Activated CD8-positive, alpha-beta T cell treated with anti-CD3 and anti-CD28 coated beads for 36 hours (primary cell): ENCODE measurements at regions not wholly inside any gene's neighbourhood (a gene's known extent, or its start where the extent isn't known, plus 50 kb on each side); places are given as distances from the start of the nearest gene placed in this dataset.
"Not testable (repeated sequence)": the region's sequence is repeated elsewhere in the genome, so short reads cannot be mapped to it uniquely, and the experiment has no call there.

Source experiments
- ATAC-seq: fragments of 200-7000 bp; cut with Tn5 transposase; one replicate; pipeline ENCODE4 v1.10.0; 2021; ENCODE audit warnings: mild to moderate bottlenecking, moderate library complexity
- CTCF ChIA-PET: fragments of 350-600 bp; sonication (Branson Sonifier 250); formaldehyde crosslinking; loops from one replicate; lab custom pipeline; 2021; ENCODE audit warnings: antibody characterized with exemption; lab: Charles Lee
- POLR2A ChIA-PET: fragments of 350-600 bp; sonication (Branson Sonifier 250); formaldehyde crosslinking; loops from one replicate; lab custom pipeline; 2021; ENCODE audit warnings: antibody characterized with exemption; lab: Charles Lee
- DNase-seq: peaks from one replicate; pipeline ENCODE4 v3.0.0-alpha.2; 2020
- H3K27ac Mint-ChIP-seq: one replicate; pipeline ENCODE4 v1.8.0; 2021; ENCODE audit warnings: mild to moderate bottlenecking, mixed read lengths
- H3K27me3 Mint-ChIP-seq: one replicate; pipeline ENCODE4 v1.8.0; 2021; ENCODE audit warnings: mixed read lengths
- H3K36me3 Mint-ChIP-seq: one replicate; pipeline ENCODE4 v1.8.0; 2021; ENCODE audit warnings: low read depth, mixed read lengths
- H3K4me1 Mint-ChIP-seq: one replicate; pipeline ENCODE4 v1.8.0; 2021; ENCODE audit warnings: low read depth, mixed read lengths
- H3K4me3 Mint-ChIP-seq: one replicate; pipeline ENCODE4 v1.8.0; 2021; ENCODE audit warnings: mild to moderate bottlenecking, moderate library complexity, mixed read lengths
- H3K9me3 Mint-ChIP-seq: one replicate; pipeline ENCODE4 v1.8.0; 2021; ENCODE audit warnings: mixed read lengths
- intact Hi-C: fragments of 100-400 bp; cut with micrococcal nuclease; formaldehyde crosslinking; loops from one replicate; pipeline ENCODE4 v1.10.0; 2022
- TF ChIP-seq, protein P1 (sequence below): fragments of 200-600 bp; IDR thresholded peaks from one replicate; pipeline ENCODE4 v1.8.0; 2022; ENCODE audit warnings: antibody characterized with exemption, mild to moderate bottlenecking

DNA sequence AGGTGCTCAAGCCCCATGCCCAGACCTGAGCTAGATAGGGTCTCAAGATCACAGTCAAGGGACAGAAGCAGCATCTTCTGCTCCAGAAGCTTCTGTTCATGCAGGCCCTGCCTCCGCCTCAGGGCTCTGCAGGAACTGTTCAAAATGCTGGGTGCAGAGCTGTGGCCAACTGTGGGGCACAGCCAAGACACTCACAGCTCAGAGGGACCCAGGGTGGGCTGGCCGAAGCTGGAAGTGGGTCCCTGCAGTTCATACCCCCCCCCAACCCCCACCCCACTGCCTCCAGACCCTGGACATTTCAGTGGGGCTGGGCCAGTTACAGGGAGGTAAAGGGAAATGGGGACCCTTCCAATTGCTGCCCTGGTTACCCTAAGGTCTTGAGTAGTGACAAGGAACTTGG is 129.0 kb downstream of the CRYBB2 start:
- Mint-ChIP-seq H3K4me1 (no peaks in the 10 kb centered on the region), H3K36me3 (peaks cover 39% of the 10 kb centered on the region), H3K27ac (no peak overlapping the region), H3K4me3 (no peak overlapping the region), H3K9me3 (peaks cover 3% of the 10 kb centered on the region), H3K27me3 (no peaks in the 10 kb centered on the region)
- no peak for ATAC-seq
- intact Hi-C loops = no loop called here
- ChIA-PET POLR2A (no interaction called here), CTCF (no interaction called here)
- TF ChIP-seq, protein P1, sequence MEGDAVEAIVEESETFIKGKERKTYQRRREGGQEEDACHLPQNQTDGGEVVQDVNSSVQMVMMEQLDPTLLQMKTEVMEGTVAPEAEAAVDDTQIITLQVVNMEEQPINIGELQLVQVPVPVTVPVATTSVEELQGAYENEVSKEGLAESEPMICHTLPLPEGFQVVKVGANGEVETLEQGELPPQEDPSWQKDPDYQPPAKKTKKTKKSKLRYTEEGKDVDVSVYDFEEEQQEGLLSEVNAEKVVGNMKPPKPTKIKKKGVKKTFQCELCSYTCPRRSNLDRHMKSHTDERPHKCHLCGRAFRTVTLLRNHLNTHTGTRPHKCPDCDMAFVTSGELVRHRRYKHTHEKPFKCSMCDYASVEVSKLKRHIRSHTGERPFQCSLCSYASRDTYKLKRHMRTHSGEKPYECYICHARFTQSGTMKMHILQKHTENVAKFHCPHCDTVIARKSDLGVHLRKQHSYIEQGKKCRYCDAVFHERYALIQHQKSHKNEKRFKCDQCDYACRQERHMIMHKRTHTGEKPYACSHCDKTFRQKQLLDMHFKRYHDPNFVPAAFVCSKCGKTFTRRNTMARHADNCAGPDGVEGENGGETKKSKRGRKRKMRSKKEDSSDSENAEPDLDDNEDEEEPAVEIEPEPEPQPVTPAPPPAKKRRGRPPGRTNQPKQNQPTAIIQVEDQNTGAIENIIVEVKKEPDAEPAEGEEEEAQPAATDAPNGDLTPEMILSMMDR = no peak
- no peak for DNase-seq

DNA sequence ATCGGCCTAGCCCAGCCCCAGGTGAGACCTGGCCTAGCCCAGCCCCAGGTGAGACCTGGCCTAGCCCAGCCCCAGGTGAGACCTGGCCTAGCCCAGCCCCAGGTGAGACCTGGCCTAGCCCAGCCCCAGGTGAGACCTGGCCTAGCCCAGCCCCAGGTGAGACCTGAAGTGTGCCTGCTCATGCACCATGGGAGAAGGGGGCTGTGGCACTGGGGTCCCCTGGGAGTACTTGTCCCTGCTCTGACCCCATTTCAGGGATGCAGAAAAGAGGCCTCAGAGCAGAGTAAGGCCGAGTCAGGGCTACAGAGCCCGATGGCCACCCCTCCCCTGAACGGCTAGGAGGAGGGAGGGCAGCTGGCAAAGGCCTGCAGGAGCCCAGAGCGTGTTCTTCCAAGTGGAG is 129.6 kb downstream of the CRYBB2 start:
- H3K4me3 Mint-ChIP-seq, H3K27me3 Mint-ChIP-seq, H3K9me3 Mint-ChIP-seq, H3K27ac Mint-ChIP-seq, ATAC-seq, DNase-seq, intact Hi-C loops, H3K4me1 Mint-ChIP-seq: not testable (repeated sequence)
- H3K36me3 Mint-ChIP-seq = peaks cover 44% of the 10 kb centered on the region
- ChIA-PET CTCF (interaction anchor here (1.3 kb wide), 1 partner anchor 13 kb away, joined by 6 read pairs; no protein-coding TSS in a partner anchor), POLR2A (interaction anchor here (0.5 kb wide), 1 partner anchor 268 kb away, joined by 3 read pairs; no protein-coding TSS in a partner anchor)

DNA sequence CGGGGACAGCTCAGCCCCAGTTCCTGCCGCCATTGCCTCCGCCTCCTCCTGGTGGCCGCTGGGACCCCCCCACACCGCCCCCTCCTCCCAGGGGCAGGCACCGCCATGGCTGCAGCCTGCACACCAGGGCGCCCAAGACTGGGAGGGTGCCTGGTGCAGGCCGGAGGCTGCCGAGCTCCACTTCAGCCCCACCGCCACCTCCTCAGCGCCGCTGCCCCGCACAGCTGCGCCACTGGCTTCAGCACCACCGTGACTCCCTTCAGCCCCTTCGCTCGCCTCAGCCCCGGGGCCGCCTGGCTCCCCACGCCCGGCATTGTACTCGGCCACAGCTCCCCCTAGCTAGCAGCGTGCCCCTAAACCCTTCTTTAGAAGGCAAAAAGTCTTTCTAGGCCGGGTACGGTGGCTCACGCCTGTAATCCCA is 131.1 kb downstream of the CRYBB2 start:
- TF ChIP-seq, protein P1 = no peak
- ATAC-seq (no peak), DNase-seq (no peak)
- Mint-ChIP-seq H3K9me3 (no peaks in the 10 kb centered on the region), H3K4me3 (no peak overlapping the region), H3K27me3 (no peaks in the 10 kb centered on the region), H3K36me3 (peaks cover 53% of the 10 kb centered on the region), H3K27ac (no peak overlapping the region), H3K4me1 (no peaks in the 10 kb centered on the region)
- CTCF ChIA-PET = interaction anchor here (1.2 kb wide), 1 partner anchor 17 kb away, joined by 3 read pairs; no protein-coding TSS in a partner anchor
- POLR2A ChIA-PET = no interaction called here
- intact Hi-C loops = no loop called here

DNA sequence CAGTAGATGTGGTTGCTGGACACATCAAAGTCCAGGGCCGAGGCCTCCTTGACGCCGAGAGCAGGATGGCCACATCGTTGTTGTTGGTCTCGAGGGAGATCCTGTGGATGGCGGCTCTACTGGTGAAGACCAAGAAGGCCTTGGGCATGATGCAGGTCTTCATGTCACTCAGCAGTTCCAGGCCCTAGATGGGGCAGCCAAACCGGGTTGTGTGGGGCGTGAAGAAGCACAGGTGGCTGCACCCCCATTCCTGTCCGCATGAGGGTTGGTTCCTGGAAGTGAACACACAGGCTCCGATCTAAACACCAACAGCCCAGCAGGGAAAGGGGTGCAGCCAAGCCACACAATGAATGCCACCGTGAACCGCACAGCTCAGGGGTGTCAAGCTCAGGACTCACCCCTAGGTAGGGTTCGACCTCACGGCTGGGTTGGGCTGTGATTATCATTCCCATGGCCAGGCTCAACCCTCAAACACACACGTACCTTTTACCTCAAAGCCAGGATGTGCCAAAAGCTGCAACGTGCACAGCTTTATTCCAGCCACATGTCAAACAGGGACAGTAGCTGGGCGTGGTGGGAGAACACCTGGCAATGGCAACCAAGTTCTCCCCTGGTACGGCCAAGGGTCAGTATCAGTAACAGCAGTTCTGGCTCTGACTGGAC is 132.3 kb downstream of the CRYBB2 start:
- H3K27ac Mint-ChIP-seq = no peak overlapping the region

GRCh38 chr22:25352294-25352680 is 132.8 kb downstream of the CRYBB2 start:
- H3K27me3 Mint-ChIP-seq = no peaks in the 10 kb centered on the region
- no peak overlapping the region for H3K27ac Mint-ChIP-seq
- no peaks in the 10 kb centered on the region for H3K9me3 Mint-ChIP-seq
- intact Hi-C loops = no loop called here
- H3K36me3 Mint-ChIP-seq = peaks cover 58% of the 10 kb centered on the region
- no peaks in the 10 kb centered on the region for H3K4me1 Mint-ChIP-seq
- no peak overlapping the region for H3K4me3 Mint-ChIP-seq
- TF ChIP-seq, protein P1 = no peak
- no peak for ATAC-seq
- ChIA-PET POLR2A (no interaction called here), CTCF (no interaction called here)
- DNase-seq = no peak

More for the DNA sequence above, 132.3 kb downstream of the CRYBB2 start:
- POLR2A ChIA-PET = no interaction called here
- intact Hi-C loops = no loop called here
- ATAC-seq = no peak
- Mint-ChIP-seq H3K4me1 (no peaks in the 10 kb centered on the region), H3K9me3 (no peaks in the 10 kb centered on the region), H3K4me3 (no peak overlapping the region), H3K36me3 (peaks cover 56% of the 10 kb centered on the region), H3K27me3 (no peaks in the 10 kb centered on the region)
- CTCF ChIA-PET = no interaction called here
- TF ChIP-seq, protein P1 = no peak
- DNase-seq = no peak
